NT2/D1 (cell line): ENCODE measurements at regions not wholly inside any gene's neighbourhood (a gene's known extent, or its start where the extent isn't known, plus 50 kb on each side); places are given as distances from the start of the nearest gene placed in this dataset.

ENCODE experiments used
- DNase-seq: peaks from one replicate; pipeline ENCODE4 v3.0.0-alpha.2; 2011; ENCODE audit warnings: low read depth, low spot score
- H3K27me3 ChIP-seq: 2 replicates; pipeline ENCODE4 v1.6.0; 2011; ENCODE audit warnings: mild to moderate bottlenecking; ENCODE audit not compliant: insufficient read length, insufficient read depth
- H3K36me3 ChIP-seq: 2 replicates; pipeline ENCODE4 v1.6.1; 2011; ENCODE audit warnings: mild to moderate bottlenecking, low read length, mixed read lengths; ENCODE audit not compliant: insufficient read depth, insufficient read length
- H3K4me1 ChIP-seq: 2 replicates; pipeline ENCODE4 v1.5.1; 2011; ENCODE audit not compliant: insufficient read depth, insufficient read length
- H3K4me3 ChIP-seq: 2 replicates; pipeline ENCODE4 v1.5.1; 2011; ENCODE audit warnings: low read depth; ENCODE audit not compliant: insufficient read length
- H3K9ac ChIP-seq: 2 replicates; pipeline ENCODE4 v1.6.0; 2011; ENCODE audit warnings: low read depth; ENCODE audit not compliant: insufficient read length
- H3K9me3 ChIP-seq: 2 replicates; pipeline ENCODE4 v1.5.1; 2011; ENCODE audit warnings: mild to moderate bottlenecking, low read length; ENCODE audit not compliant: insufficient read depth
- SUZ12 ChIP-seq: IDR thresholded peaks from 2 replicates; pipeline ENCODE4 v1.6.1; 2011; ENCODE audit not compliant: insufficient read length, insufficient read depth; ENCODE audit errors: extremely low read depth
- YY1 ChIP-seq: IDR thresholded peaks from 2 replicates; pipeline ENCODE4 v1.6.1; 2011; ENCODE audit not compliant: insufficient read length, insufficient read depth
- ZNF274 ChIP-seq: IDR thresholded peaks from 2 replicates; pipeline ENCODE4 v1.6.1; 2011; ENCODE audit warnings: mild to moderate bottlenecking, low read depth, low read length

DNA sequence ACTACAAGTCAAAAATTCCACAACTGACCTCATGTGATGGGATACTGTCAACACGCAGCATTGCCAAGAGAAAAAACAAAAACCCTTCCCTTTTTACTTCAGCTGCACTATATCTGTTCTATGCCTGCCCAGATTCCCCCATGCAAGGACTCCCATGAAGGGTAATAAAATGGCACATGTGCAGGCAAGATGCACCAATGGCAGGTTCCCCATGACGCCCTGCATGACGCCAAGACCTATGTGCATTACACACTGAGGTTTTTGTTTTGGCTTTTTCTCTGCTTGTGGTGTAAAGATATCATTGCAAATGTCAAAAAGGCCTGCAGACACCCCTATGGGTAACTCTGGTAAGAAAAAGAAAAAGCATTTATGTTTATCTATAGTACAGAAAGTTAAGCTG lies 403.4 kb downstream of the HDGFL1 start:
- no peaks in the 10 kb centered on the region for H3K4me1 ChIP-seq
- no peak for DNase-seq
- TF ChIP-seq ZNF274 (no peak), YY1 (no peak), SUZ12 (no peak)
- no peak overlapping the region for H3K9ac ChIP-seq
- no peak overlapping the region for H3K4me3 ChIP-seq
- no peaks in the 10 kb centered on the region for H3K36me3 ChIP-seq
- no peaks in the 10 kb centered on the region for H3K9me3 ChIP-seq
- no peaks in the 10 kb centered on the region for H3K27me3 ChIP-seq

DNA sequence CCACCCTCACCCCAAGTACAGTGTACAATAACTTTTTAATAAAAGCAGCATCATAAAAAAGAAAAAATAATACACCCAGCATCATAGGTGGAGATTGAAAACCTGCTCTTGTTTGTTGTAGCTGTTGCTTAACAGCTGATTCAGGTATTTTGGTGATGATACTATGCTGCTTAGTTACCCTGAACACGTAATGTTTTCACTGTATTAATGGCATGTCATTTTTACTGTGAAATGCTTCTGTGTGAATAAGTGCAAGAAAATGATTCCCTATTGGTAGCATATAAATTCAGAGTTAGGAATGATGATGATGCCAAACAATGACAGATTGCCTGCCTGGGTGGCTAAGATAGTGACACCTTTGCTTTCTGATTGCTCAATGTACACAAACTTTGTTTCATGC lies 405.7 kb downstream of the HDGFL1 start:
- DNase-seq, result no peak
- Histone ChIP-seq H3K27me3 (no peaks in the 10 kb centered on the region), H3K9ac (no peak overlapping the region), H3K4me3 (no peak overlapping the region), H3K36me3 (no peaks in the 10 kb centered on the region), H3K9me3 (no peaks in the 10 kb centered on the region), H3K4me1 (no peaks in the 10 kb centered on the region)
- TF ChIP-seq SUZ12 (no peak), YY1 (no peak), ZNF274 (no peak)

DNA sequence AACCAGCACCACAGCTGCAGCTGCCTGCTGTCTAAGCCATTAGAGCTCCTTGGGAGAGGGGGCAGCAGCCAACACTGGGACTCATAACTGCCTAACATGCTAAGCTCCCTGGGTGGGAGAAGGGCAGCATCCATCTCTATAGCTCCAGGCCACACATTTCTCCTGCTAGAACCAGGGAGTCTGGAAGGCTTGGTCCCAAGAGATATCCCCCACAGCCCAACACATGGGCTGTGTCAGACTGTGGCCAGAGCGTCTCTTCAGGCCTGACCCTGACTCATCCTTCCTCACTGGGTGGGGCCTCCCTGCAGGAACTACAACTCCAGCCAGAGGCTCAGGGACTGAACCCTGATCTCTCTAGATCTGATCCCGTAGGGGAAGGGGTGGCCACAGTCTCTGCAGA lies 411.1 kb downstream of the HDGFL1 start:
- TF ChIP-seq YY1 (no peak), SUZ12 (no peak), ZNF274 (no peak)
- Histone ChIP-seq H3K4me1 (no peaks in the 10 kb centered on the region), H3K9me3 (no peaks in the 10 kb centered on the region), H3K36me3 (no peaks in the 10 kb centered on the region), H3K9ac (no peak overlapping the region), H3K27me3 (no peaks in the 10 kb centered on the region), H3K4me3 (no peak overlapping the region)
- DNase-seq, result no peak

DNA sequence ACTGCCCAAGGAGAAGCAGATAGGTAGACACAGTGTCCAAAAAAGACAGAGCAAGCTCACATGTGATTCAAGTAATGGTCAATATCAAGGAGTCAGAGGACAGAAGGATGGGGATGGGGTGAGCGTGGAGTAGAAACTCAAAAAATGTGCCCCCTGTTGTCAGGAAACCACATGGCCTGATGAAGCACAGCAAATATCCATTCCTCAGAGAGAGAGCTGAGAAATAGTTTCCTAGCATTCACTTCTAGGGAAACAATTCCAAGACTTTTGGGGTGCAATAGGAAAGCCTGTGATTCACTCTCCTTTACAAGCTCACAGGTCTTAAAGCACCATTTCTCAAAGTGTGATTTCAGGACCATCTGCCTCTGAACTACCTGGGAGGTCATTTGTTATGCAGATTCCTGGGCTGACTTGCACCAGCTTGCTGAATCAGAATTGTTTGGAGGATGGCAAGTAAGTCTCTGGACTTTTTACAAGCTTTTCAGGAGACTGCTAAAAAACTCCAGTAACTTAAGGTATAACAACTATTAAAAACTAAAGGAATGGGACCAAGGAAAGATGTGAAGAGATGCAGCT lies 432.8 kb downstream of the HDGFL1 start:
- no peaks in the 10 kb centered on the region for H3K9me3 ChIP-seq
- no peak for TF ChIP-seq SUZ12
- TF ChIP-seq YY1, result no peak
- no peak for TF ChIP-seq ZNF274
- no peak overlapping the region for H3K4me3 ChIP-seq
- H3K27me3 ChIP-seq, result no peaks in the 10 kb centered on the region
- H3K36me3 ChIP-seq, result no peaks in the 10 kb centered on the region
- DNase-seq, result peak; percentile 59
- H3K4me1 ChIP-seq, result no peaks in the 10 kb centered on the region
- no peak overlapping the region for H3K9ac ChIP-seq

DNA sequence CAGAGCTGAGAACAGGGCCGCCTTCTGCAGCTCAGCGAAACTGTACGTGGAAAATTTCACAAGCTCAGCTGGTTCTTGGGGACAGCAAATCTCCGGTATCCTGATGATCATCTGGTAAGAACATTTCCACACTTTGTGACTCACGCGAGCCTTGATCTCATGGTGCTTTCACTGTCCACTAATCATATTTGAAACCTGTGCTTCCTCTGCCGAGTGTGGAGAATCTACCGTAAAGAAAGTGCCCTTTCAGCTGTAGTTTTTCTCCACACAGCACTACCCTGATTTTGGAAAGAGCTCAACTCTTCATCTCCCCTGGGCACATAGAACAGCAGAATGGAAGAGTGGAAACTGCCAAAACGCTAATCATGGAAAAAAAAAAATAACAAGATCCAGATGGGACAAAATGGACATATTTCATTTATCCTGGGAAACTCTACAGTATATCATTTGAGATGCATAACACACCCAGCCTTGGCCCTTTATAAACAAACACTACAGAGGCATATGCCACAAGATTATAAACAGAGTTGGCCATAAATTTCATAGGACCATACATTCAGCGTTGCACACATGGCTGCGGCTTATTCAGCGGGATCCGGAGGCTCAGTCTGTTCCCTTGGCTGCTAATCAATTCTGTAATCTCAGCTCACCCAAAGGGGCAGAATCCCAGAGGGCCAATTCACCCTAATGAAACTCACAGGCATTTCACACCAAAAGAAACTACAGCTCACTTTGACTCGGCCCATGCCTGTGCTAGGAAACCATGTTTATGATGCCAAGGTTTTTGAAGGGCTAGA lies 434.5 kb downstream of the HDGFL1 start:
- DNase-seq, result no peak
- Histone ChIP-seq H3K4me3 (no peak overlapping the region), H3K4me1 (no peaks in the 10 kb centered on the region), H3K9me3 (no peaks in the 10 kb centered on the region), H3K27me3 (no peaks in the 10 kb centered on the region), H3K36me3 (no peaks in the 10 kb centered on the region), H3K9ac (no peak overlapping the region)
- TF ChIP-seq ZNF274 (no peak), SUZ12 (no peak), YY1 (no peak)

DNA sequence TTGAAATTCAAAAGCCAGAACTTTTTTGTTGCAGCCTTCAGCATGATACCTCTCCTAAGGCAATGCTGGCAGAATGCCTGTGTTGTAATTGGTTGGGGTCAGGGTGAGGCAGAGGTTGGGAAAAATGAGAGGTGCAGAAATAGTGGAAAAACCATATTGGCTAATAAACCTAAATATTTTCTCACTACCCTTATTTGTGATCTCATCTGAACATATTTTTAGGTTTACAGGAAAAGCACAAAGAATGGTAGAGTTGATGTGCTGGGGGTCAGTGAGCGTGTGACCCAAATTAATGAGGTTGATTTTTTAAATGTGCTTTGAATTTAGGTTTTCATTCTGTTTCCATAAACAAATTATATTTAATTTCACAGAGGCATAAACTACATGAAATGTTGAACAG lies 437.3 kb downstream of the HDGFL1 start:
- no peaks in the 10 kb centered on the region for H3K9me3 ChIP-seq

DNA sequence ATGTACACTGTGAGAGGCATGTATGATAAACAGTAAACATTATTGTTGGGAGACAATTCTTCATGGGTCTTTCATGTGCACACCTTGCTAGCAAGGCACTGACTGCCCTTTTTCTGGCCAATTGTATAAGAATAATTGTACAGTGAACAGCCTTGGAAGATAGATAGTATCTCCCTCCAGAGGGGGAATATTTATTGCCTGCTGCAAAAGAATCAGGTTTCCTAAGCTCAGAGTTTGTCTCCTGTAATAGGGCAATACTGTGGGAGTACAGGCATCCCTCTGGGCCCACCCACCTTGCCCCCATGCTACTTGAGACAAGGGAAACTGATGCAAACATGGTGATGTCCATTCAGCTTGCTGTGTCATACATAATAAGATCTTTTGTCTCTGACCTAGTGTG lies 442.2 kb downstream of the HDGFL1 start:
- Histone ChIP-seq H3K27me3 (no peaks in the 10 kb centered on the region), H3K9ac (no peak overlapping the region), H3K9me3 (no peaks in the 10 kb centered on the region), H3K4me3 (no peak overlapping the region), H3K36me3 (no peaks in the 10 kb centered on the region), H3K4me1 (no peaks in the 10 kb centered on the region)
- DNase-seq, result no peak
- TF ChIP-seq ZNF274 (no peak), SUZ12 (no peak), YY1 (no peak)

More for the DNA sequence above, 437.3 kb downstream of the HDGFL1 start:
- DNase-seq, result no peak
- Histone ChIP-seq H3K36me3 (no peaks in the 10 kb centered on the region), H3K4me1 (no peaks in the 10 kb centered on the region), H3K4me3 (no peak overlapping the region), H3K27me3 (no peaks in the 10 kb centered on the region), H3K9ac (no peak overlapping the region)
- TF ChIP-seq YY1 (no peak), ZNF274 (no peak), SUZ12 (no peak)
